Urinary bladder (tissue), 3 donors: ENCODE measurements at regions not wholly inside any gene's neighbourhood (a gene's known extent, or its start where the extent isn't known, plus 50 kb on each side); places are given as distances from the start of the nearest gene placed in this dataset.
"Not testable (repeated sequence)": the region's sequence is repeated elsewhere in the genome, so short reads cannot be mapped to it uniquely, and the experiment has no call there.

Source experiments
- DNase-seq: peaks from one replicate; pipeline ENCODE4 v3.0.0-alpha.2; 2015; ENCODE audit errors: extremely low spot score
- H3K27ac ChIP-seq: one replicate; pipeline ENCODE4 v1.5.1; 2013; ENCODE audit warnings: low read depth, mild to moderate bottlenecking, moderate library complexity
- H3K36me3 ChIP-seq: one replicate; pipeline ENCODE4 v1.6.1; 2013; ENCODE audit warnings: mild to moderate bottlenecking, moderate library complexity; ENCODE audit not compliant: insufficient read depth
- H3K4me1 ChIP-seq: one replicate; pipeline ENCODE4 v1.6.1; 2013; ENCODE audit warnings: mild to moderate bottlenecking, moderate library complexity; ENCODE audit not compliant: insufficient read depth
- H3K4me3 ChIP-seq: one replicate; pipeline ENCODE4 v1.5.1; 2013; ENCODE audit warnings: low read depth, low read length
- WGBS: extraction: QIAGEN DNeasy Blood & Tissue Kit; methylation state at CpG from one replicate; pipeline ENCODE4 v1.1.7; 2013; 5-methylcytosine and 5-hydroxymethylcytosine counted together
- donor health status: healthy with polysubstance abuse.
- donor health status: healthy.

DNA sequence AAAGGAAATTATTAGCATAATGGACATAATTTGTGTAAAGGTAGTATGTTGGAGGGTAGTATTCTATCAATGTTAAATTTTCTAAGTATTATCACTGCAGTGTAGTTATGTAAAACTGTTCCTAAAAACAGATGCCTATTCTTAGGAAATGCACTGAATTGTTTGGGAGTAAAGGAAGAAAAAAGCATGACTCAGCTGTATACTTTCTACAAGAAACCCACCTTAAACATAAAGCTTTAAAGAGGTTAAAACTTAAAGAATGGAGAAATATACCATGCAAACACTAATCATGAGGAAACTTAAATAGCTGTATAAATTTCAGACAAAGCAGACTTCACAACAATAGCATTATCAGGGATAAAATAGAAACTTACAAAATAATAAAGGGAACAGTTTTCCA, 292.9 kb downstream of the ANTXR2 start:
- Histone ChIP-seq H3K36me3 (no peaks in the 10 kb centered on the region), H3K4me3 (no peak overlapping the region), H3K27ac (no peak overlapping the region), H3K4me1 (no peaks in the 10 kb centered on the region)
- no peak for DNase-seq

GRCh38 chr4:79772510-79772909, 300.5 kb downstream of the ANTXR2 start:
- Histone ChIP-seq H3K27ac (no peak overlapping the region), H3K4me1 (no peaks in the 10 kb centered on the region), H3K4me3 (no peak overlapping the region), H3K36me3 (no peaks in the 10 kb centered on the region)
- no peak for DNase-seq

- DNase-seq, result no peak
- Histone ChIP-seq H3K4me1 (no peaks in the 10 kb centered on the region), H3K4me3 (no peak overlapping the region), H3K36me3 (no peaks in the 10 kb centered on the region), H3K27ac (no peak overlapping the region)
- 97% methylated on average over 2 of the region's 2 CpGs for WGBS
These were observed 308.9 kb downstream of the ANTXR2 start for GRCh38 chr4:79764120-79764519.

GRCh38 chr4:79763486-79764075, 309.4 kb downstream of the ANTXR2 start:
- 94% methylated on average over 4 of the region's 4 CpGs for WGBS
- Histone ChIP-seq H3K36me3 (no peaks in the 10 kb centered on the region), H3K27ac (no peak overlapping the region), H3K4me3 (no peak overlapping the region), H3K4me1 (no peaks in the 10 kb centered on the region)
- DNase-seq, result no peak

GRCh38 chr4:79759793-79760192, 313.2 kb downstream of the ANTXR2 start:
- Histone ChIP-seq H3K4me3 (no peak overlapping the region), H3K36me3 (no peaks in the 10 kb centered on the region), H3K4me1 (no peaks in the 10 kb centered on the region), H3K27ac (no peak overlapping the region)
- DNase-seq, result no peak

GRCh38 chr4:79757600-79757999, 315.4 kb downstream of the ANTXR2 start:
- no peak overlapping the region for H3K27ac ChIP-seq
- no peaks in the 10 kb centered on the region for H3K4me1 ChIP-seq
- H3K4me3 ChIP-seq, result no peak overlapping the region
- no peak for DNase-seq
- no peaks in the 10 kb centered on the region for H3K36me3 ChIP-seq

DNA sequence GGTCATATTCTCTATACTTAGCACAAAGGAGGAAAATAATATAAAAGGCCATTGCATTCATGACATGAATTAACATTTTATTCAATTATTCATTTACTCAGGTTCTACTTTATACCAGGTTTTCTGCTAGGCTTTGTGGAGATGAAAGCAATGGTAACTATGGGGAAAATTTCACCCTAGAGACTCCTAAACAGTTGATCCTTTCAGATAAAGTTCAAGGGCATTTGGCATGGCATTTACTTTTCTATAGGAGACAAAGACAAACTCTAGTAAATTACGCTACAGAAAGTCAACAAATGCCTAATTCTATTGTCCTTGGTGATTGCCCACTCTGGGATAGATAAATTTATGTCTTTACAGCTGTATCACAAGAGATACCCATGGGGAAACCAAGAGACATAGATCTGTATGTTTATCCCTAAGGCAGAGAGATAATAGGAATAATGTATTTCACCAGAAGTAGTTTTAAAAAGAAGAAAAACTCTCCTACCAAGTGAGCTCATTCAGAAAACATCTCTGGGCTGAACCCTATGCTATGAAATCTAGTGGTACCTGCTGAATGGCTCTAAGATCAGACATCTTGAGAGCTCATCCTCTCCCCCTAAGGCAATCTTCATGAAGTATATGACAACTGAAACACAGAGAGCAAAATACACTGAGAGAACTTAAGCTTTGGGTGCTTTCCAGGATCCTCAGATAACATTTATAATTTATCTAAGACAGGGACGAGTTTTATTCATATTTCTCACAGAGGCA, 316.7 kb downstream of the ANTXR2 start:
- Histone ChIP-seq H3K4me3 (no peak overlapping the region), H3K36me3 (no peaks in the 10 kb centered on the region), H3K27ac (no peak overlapping the region), H3K4me1 (no peaks in the 10 kb centered on the region)
- DNase-seq, result no peak
- 59% methylated on average over 2 of the region's 2 CpGs for WGBS

GRCh38 chr4:79748835-79749234, 324.2 kb downstream of the ANTXR2 start:
- H3K36me3 ChIP-seq, result no peaks in the 10 kb centered on the region
- H3K4me1 ChIP-seq, result no peaks in the 10 kb centered on the region
- 96% methylated on average over 2 of the region's 2 CpGs for WGBS
- no peak for DNase-seq
- H3K27ac ChIP-seq, result no peak overlapping the region
- H3K4me3 ChIP-seq, result no peak overlapping the region

- H3K36me3 ChIP-seq, result no peaks in the 10 kb centered on the region
- DNase-seq, result no peak
- no peaks in the 10 kb centered on the region for H3K4me1 ChIP-seq
- H3K27ac ChIP-seq, result no peak overlapping the region
- no peak overlapping the region for H3K4me3 ChIP-seq
These were observed 325.8 kb downstream of the ANTXR2 start for GRCh38 chr4:79747252-79747651.

- Histone ChIP-seq H3K4me3 (no peak overlapping the region), H3K36me3 (no peaks in the 10 kb centered on the region), H3K4me1 (no peaks in the 10 kb centered on the region), H3K27ac (no peak overlapping the region)
- DNase-seq, result no peak
- 92% methylated on average over 8 of the region's 8 CpGs for WGBS
These were observed 330.0 kb downstream of the ANTXR2 start for GRCh38 chr4:79743014-79743413.

GRCh38 chr4:79739912-79740311, 331.9 kb upstream of the GK2 start:
- DNase-seq, result no peak
- Histone ChIP-seq H3K27ac (no peak overlapping the region), H3K4me3 (no peak overlapping the region), H3K4me1 (no peaks in the 10 kb centered on the region), H3K36me3 (no peaks in the 10 kb centered on the region)
- WGBS, result 41% methylated on average over 3 of the region's 3 CpGs

DNA sequence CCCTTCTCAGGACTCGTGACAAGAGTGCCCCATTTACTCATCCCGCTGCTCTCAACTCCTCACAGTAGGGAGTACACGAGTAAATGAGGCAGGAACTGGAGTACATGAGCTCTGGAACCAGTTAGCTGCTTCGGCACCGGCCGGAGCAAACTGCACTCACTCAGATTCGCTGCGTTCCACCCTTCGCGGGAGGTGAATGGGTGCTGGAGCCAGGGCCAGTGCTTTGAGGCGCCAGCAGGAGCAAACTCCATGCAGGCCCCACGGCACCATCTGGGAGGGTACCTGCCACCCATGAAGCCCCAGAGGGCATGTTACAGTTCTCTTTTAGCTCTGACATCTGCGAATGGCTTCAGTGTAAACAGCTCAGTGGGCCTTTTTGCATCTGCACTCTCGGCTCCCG, 315.5 kb upstream of the GK2 start:
- no peaks in the 10 kb centered on the region for H3K36me3 ChIP-seq
- 83% methylated on average over 15 of the region's 15 CpGs for WGBS
- H3K27ac ChIP-seq, result no peak overlapping the region
- no peak for DNase-seq
- H3K4me1 ChIP-seq, result no peaks in the 10 kb centered on the region
- H3K4me3 ChIP-seq, result no peak overlapping the region

DNA sequence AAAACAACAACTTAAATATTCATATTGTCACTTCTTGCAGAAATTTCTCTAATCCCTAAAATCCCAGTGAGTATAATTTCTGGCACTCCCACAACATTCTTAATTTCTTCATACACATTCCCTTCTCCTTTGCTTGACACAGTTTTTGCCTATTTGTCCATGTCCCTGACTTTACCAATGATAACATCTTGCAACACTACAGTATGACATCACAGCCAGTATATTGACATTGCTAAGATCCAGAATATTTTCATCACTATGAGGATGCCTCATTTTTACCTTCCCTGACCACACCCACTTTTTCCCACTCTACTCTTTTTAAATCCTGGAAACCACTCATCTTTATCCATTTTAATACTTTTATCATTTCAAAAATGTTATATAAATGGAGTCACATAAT, 292.3 kb upstream of the GK2 start:
- H3K36me3 ChIP-seq, result no peaks in the 10 kb centered on the region
- H3K4me3 ChIP-seq, result no peak overlapping the region
- DNase-seq, result no peak

DNA sequence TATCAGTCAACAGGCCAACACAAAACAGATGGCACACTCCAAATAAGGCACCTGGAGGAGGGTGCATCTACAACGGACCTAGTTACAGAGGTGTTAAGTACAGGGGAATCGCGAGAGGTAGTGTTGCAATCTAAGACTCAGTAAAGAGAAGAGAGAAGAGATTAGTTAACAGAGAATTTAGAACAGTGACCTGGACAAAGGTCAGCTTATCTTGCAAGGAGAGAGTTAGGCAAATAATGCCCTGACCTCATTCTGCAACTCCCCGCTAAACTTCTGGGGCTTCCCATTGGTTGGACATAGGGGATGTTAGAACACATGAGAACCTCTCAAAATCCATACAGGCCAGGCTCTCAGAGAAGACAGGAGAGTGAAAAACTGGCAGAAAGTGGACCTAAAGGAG, 289.4 kb upstream of the GK2 start:
- Histone ChIP-seq H3K4me3 (no peak overlapping the region), H3K27ac (no peak overlapping the region), H3K4me1 (no peaks in the 10 kb centered on the region), H3K36me3 (no peaks in the 10 kb centered on the region)
- no peak for DNase-seq
- WGBS, result 79% methylated on average over 4 of the region's 4 CpGs

More for the DNA sequence above, 292.3 kb upstream of the GK2 start:
- H3K27ac ChIP-seq, result no peak overlapping the region
- no peaks in the 10 kb centered on the region for H3K4me1 ChIP-seq

GRCh38 chr4:79696534-79696933, 288.5 kb upstream of the GK2 start:
- H3K4me1 ChIP-seq, H3K4me3 ChIP-seq, H3K27ac ChIP-seq, DNase-seq, H3K36me3 ChIP-seq: not testable (repeated sequence)
- WGBS, result 79% methylated on average over 3 of the region's 3 CpGs
